ENCODE measurements at regions not wholly inside any gene's neighbourhood (a gene's known extent, or its start where the extent isn't known, plus 50 kb on each side); places are given as distances from the start of the nearest gene placed in this dataset.

GRCh38 chr15:62722237-62722636 lies 320.3 kb upstream of the TPM1 start:
- TF ChIP-seq, protein P1, sequence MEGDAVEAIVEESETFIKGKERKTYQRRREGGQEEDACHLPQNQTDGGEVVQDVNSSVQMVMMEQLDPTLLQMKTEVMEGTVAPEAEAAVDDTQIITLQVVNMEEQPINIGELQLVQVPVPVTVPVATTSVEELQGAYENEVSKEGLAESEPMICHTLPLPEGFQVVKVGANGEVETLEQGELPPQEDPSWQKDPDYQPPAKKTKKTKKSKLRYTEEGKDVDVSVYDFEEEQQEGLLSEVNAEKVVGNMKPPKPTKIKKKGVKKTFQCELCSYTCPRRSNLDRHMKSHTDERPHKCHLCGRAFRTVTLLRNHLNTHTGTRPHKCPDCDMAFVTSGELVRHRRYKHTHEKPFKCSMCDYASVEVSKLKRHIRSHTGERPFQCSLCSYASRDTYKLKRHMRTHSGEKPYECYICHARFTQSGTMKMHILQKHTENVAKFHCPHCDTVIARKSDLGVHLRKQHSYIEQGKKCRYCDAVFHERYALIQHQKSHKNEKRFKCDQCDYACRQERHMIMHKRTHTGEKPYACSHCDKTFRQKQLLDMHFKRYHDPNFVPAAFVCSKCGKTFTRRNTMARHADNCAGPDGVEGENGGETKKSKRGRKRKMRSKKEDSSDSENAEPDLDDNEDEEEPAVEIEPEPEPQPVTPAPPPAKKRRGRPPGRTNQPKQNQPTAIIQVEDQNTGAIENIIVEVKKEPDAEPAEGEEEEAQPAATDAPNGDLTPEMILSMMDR (IDR thresholded peaks at IDR 0.05), result no peak
- no peak for TF ChIP-seq POLR2A (IDR thresholded peaks at IDR 0.05)
